Loucy (cell line): ENCODE measurements at regions not wholly inside any gene's neighbourhood (a gene's known extent, or its start where the extent isn't known, plus 50 kb on each side); places are given as distances from the start of the nearest gene placed in this dataset.

Experiments
- H2AFZ ChIP-seq: fragments of 200-600 bp; sonication (generic); 2 replicates; pipeline ENCODE4 v1.6.0; 2016; ENCODE audit warnings: antibody characterized with exemption, mild to moderate bottlenecking, low read length, moderate library complexity
- H3F3A ChIP-seq: fragments of 200-600 bp; 2 replicates; pipeline ENCODE4 v1.6.0; 2016; ENCODE audit warnings: antibody characterized with exemption, low read depth, mild to moderate bottlenecking
- H3K27me3 ChIP-seq: fragments of 200-600 bp; sonication (generic); 2 replicates; pipeline ENCODE4 v1.6.1; 2014; ENCODE audit warnings: low read length, mild to moderate bottlenecking; ENCODE audit not compliant: insufficient read depth, poor library complexity, severe bottlenecking
- H3K36me3 ChIP-seq: fragments of 200-600 bp; sonication (generic); 2 replicates; pipeline ENCODE4 v1.6.1; 2016; ENCODE audit warnings: low read length; ENCODE audit not compliant: insufficient read depth
- H3K4me1 ChIP-seq: fragments of 200-600 bp; sonication (generic); 2 replicates; pipeline ENCODE4 v1.5.1; 2014; ENCODE audit warnings: low read length, mild to moderate bottlenecking; ENCODE audit not compliant: insufficient read depth, poor library complexity, severe bottlenecking
- H3K4me2 ChIP-seq: fragments of 200-600 bp; sonication (generic); 2 replicates; pipeline ENCODE4 v1.6.0; 2014; ENCODE audit warnings: antibody characterized with exemption, low read length, low read depth, mild to moderate bottlenecking; ENCODE audit not compliant: poor library complexity, severe bottlenecking
- H3K4me3 ChIP-seq: fragments of 200-600 bp; sonication (generic); 2 replicates; pipeline ENCODE4 v1.5.1; 2014; ENCODE audit warnings: low read length, mild to moderate bottlenecking, mixed read lengths; ENCODE audit not compliant: poor library complexity, severe bottlenecking
- H3K79me2 ChIP-seq: fragments of 200-600 bp; sonication (generic); 2 replicates; pipeline ENCODE4 v1.6.1; 2014; ENCODE audit warnings: low read length; ENCODE audit not compliant: insufficient read depth
- H3K9ac ChIP-seq: fragments of 200-600 bp; sonication (generic); 2 replicates; pipeline ENCODE4 v1.6.0; 2014; ENCODE audit warnings: mild to moderate bottlenecking, low read depth, low read length, moderate library complexity; ENCODE audit not compliant: poor library complexity, severe bottlenecking
- H3K9me2 ChIP-seq: fragments of 200-600 bp; sonication (generic); replicated peaks from 2 replicates; pipeline ENCODE4 v1.6.1; 2016; ENCODE audit warnings: low read depth, low read length, mixed read lengths
- H3K9me3 ChIP-seq: fragments of 200-600 bp; sonication (generic); 2 replicates; pipeline ENCODE4 v1.6.1; 2014; ENCODE audit warnings: mild to moderate bottlenecking, antibody characterized with exemption, low read length, low read depth; ENCODE audit not compliant: insufficient read depth
- H4K20me1 ChIP-seq: fragments of 200-600 bp; sonication (generic); 2 replicates; pipeline ENCODE4 v1.6.0; 2014; ENCODE audit warnings: antibody characterized with exemption, low read length, mild to moderate bottlenecking; ENCODE audit not compliant: insufficient read depth, poor library complexity, severe bottlenecking
- CTCF ChIP-seq: fragments of 200-600 bp; sonication (generic); conservative IDR thresholded peaks from 2 replicates; pipeline ENCODE4 v1.5.1; 2014; ENCODE audit warnings: mild to moderate bottlenecking, antibody characterized with exemption, low read length
- EZH2phosphoT487 ChIP-seq: fragments of 200-600 bp; IDR thresholded peaks from 2 replicates; pipeline ENCODE4 v1.6.1; 2018; ENCODE audit warnings: antibody characterized with exemption, mild to moderate bottlenecking, moderate library complexity, borderline replicate concordance

- Histone ChIP-seq H3K9ac (no peak overlapping the region), H3K4me3 (no peak overlapping the region), H2AFZ (no peak overlapping the region), H3K4me2 (no peak overlapping the region), H3K9me2 (no peaks in the 10 kb centered on the region), H3K4me1 (no peaks in the 10 kb centered on the region), H3K79me2 (no peaks in the 10 kb centered on the region), H3F3A (no peaks in the 10 kb centered on the region), H4K20me1 (no peaks in the 10 kb centered on the region), H3K9me3 (no peaks in the 10 kb centered on the region), H3K36me3 (no peaks in the 10 kb centered on the region), H3K27me3 (no peaks in the 10 kb centered on the region)
- no peak for TF ChIP-seq EZH2phosphoT487
- no peak for TF ChIP-seq CTCF
Measured at GRCh38 chr10:31121757-31122577, 90.3 kb upstream of the ZNF438 start.

- Histone ChIP-seq H3K4me2 (no peak overlapping the region), H2AFZ (no peak overlapping the region), H3K4me1 (no peaks in the 10 kb centered on the region), H3K27me3 (no peaks in the 10 kb centered on the region), H3K9ac (no peak overlapping the region), H3K9me3 (no peaks in the 10 kb centered on the region), H3K9me2 (no peaks in the 10 kb centered on the region), H3K36me3 (no peaks in the 10 kb centered on the region), H3K4me3 (no peak overlapping the region), H4K20me1 (no peaks in the 10 kb centered on the region), H3F3A (no peaks in the 10 kb centered on the region), H3K79me2 (no peaks in the 10 kb centered on the region)
- TF ChIP-seq EZH2phosphoT487 (no peak), CTCF (no peak)
Measured at GRCh38 chr10:31123946-31124345, 92.3 kb upstream of the ZNF438 start.

GRCh38 chr10:31124852-31125251, 93.2 kb upstream of the ZNF438 start:
- Histone ChIP-seq H3K9ac (no peak overlapping the region), H3K9me3 (no peaks in the 10 kb centered on the region), H3K27me3 (no peaks in the 10 kb centered on the region), H3K4me1 (no peaks in the 10 kb centered on the region), H4K20me1 (no peaks in the 10 kb centered on the region), H2AFZ (no peak overlapping the region), H3K9me2 (no peaks in the 10 kb centered on the region), H3K4me2 (no peak overlapping the region), H3K79me2 (no peaks in the 10 kb centered on the region), H3K4me3 (no peak overlapping the region), H3K36me3 (no peaks in the 10 kb centered on the region), H3F3A (no peaks in the 10 kb centered on the region)
- TF ChIP-seq CTCF (no peak), EZH2phosphoT487 (no peak)
